SHP77 treated with DMSO at 0.1 percent for 48 hours (cell line): ENCODE measurements at regions not wholly inside any gene's neighbourhood (a gene's known extent, or its start where the extent isn't known, plus 50 kb on each side); places are given as distances from the start of the nearest gene placed in this dataset.
"Not testable (repeated sequence)": the region's sequence is repeated elsewhere in the genome, so short reads cannot be mapped to it uniquely, and the experiment has no call there.

Experiments
- DNase-seq: peaks from one replicate; lab custom pipeline; 2025; lab: John Stamatoyannopoulos, UW

GRCh38 chrX:39402158-39402557 is 600.9 kb downstream of the MID1IP1 start:
- no peak for DNase-seq

GRCh38 chrX:39406799-39407198 is 605.5 kb downstream of the MID1IP1 start:
- DNase-seq = no peak

GRCh38 chrX:39409246-39409917 is 608.1 kb downstream of the MID1IP1 start:
- DNase-seq = no peak

- DNase-seq = no peak
Observed at GRCh38 chrX:39414290-39414854, 613.1 kb downstream of the MID1IP1 start.

GRCh38 chrX:39416547-39417260 is 615.4 kb downstream of the MID1IP1 start:
- DNase-seq = no peak

- DNase-seq = no peak
Observed at GRCh38 chrX:39418254-39418704, 617.0 kb downstream of the MID1IP1 start.

- no peak for DNase-seq
Observed at GRCh38 chrX:39418731-39419638, 617.7 kb downstream of the MID1IP1 start.

- DNase-seq = no peak
Observed at GRCh38 chrX:39421006-39421405, 619.7 kb downstream of the MID1IP1 start.

GRCh38 chrX:39425124-39425806 is 624.0 kb downstream of the MID1IP1 start:
- no peak for DNase-seq

- no peak for DNase-seq
Observed at GRCh38 chrX:39426101-39426500, 624.8 kb downstream of the MID1IP1 start.

GRCh38 chrX:39427492-39427891 is 626.2 kb downstream of the MID1IP1 start:
- no peak for DNase-seq

GRCh38 chrX:39427906-39428305 is 626.6 kb downstream of the MID1IP1 start:
- no peak for DNase-seq

GRCh38 chrX:39430551-39430950 is 629.3 kb downstream of the MID1IP1 start:
- no peak for DNase-seq

- DNase-seq = no peak
Observed at GRCh38 chrX:39431893-39432292, 630.6 kb downstream of the MID1IP1 start.

- DNase-seq = not testable (repeated sequence)
Observed at GRCh38 chrX:39434671-39435070, 633.4 kb downstream of the MID1IP1 start.

- DNase-seq = not testable (repeated sequence)
Observed at GRCh38 chrX:39436538-39436937, 635.3 kb downstream of the MID1IP1 start.

GRCh38 chrX:39437670-39438441 is 636.6 kb downstream of the MID1IP1 start:
- no peak for DNase-seq

- no peak for DNase-seq
Observed at GRCh38 chrX:39438603-39439602, 637.6 kb downstream of the MID1IP1 start.
